HCT116 (cell line): ENCODE measurements at regions not wholly inside any gene's neighbourhood (a gene's known extent, or its start where the extent isn't known, plus 50 kb on each side); places are given as distances from the start of the nearest gene placed in this dataset.

ENCODE experiments used
- ATAC-seq: fragments of 200-7000 bp; cut with Tn5 transposase; 2 replicates; pipeline ENCODE4 v1.9.1; 2020; ENCODE audit warnings: mild to moderate bottlenecking, moderate library complexity
- BruUV-seq: library from RNA; stranded (reverse); fragments of 400-500 nt; replicated peaks from 2 replicates; lab custom pipeline; 2021; lab: Mats Ljungman, UMichigan
- CTCF ChIA-PET: fragments of 300-600 bp; sonication (Branson Sonifier 250); formaldehyde crosslinking; loops from one replicate; lab custom pipeline; 2021; ENCODE audit warnings: antibody characterized with exemption; lab: Charles Lee
- POLR2A ChIA-PET: fragments of 300-600, 350-600 bp; sonication (Branson Sonifier 250); formaldehyde crosslinking; loops from one replicate; lab custom pipeline; 2021; ENCODE audit warnings: antibody characterized with exemption; lab: Charles Lee
- RAD21 ChIA-PET, 2 experiments: fragments of 300-600 bp; sonication (Branson Sonifier 250); formaldehyde crosslinking; loops; one replicate each; lab custom pipeline; 2023; ENCODE audit warnings: low total read pairs in 2 of 2; ENCODE audit not compliant: uncharacterized antibody in 2 of 2, unreplicated experiment in 2 of 2, low non-redundant PET in 1 of 2; lab: Charles Lee
- DNase-seq: peaks from one replicate; pipeline ENCODE4 v3.0.0-alpha.2; 2010; ENCODE audit warnings: low read depth, low spot score
- H2AFZ ChIP-seq: fragments of 200-600 bp; shearing (Covaris generic), sonication (generic); 2 replicates; pipeline ENCODE4 v1.6.1; 2017; ENCODE audit warnings: low read depth, mixed run types, mixed read lengths, antibody characterized with exemption, low read length; ENCODE audit not compliant: poor library complexity, severe bottlenecking
- H3K27ac ChIP-seq: 2 replicates; pipeline ENCODE4 v1.5.1; 2012; ENCODE audit warnings: low read depth, low read length
- H3K27me3 ChIP-seq: fragments of 200-600 bp; sonication (generic); 2 replicates; pipeline ENCODE4 v1.6.1; 2016; ENCODE audit warnings: mixed run types, low read length, mixed read lengths; ENCODE audit not compliant: insufficient read depth
- H3K36me3 ChIP-seq, 2 experiments: fragments of 200-500 bp in 1 of 2; fragments of 200-600 bp in 1 of 2; sonication (Bioruptor generic) in 1 of 2; sonication (generic) in 1 of 2; 2 replicates each; pipeline versions ENCODE4 v1.5.1 to v1.6.1; 2014 to 2016; ENCODE audit warnings: low read length in 2 of 2, inconsistent platforms in 1 of 2, mixed read lengths in 1 of 2, mixed run types in 1 of 2; ENCODE audit not compliant: insufficient read depth in 2 of 2, control insufficient read depth in 1 of 2
- H3K4me1 ChIP-seq, 2 experiments: fragments of 200-600 bp in 1 of 2; sonication (generic) in 1 of 2; 2 replicates each; pipeline versions ENCODE4 v1.5.1 to v1.6.1; 2012 to 2017; ENCODE audit warnings: low read length in 2 of 2, inconsistent platforms in 1 of 2, mild to moderate bottlenecking in 1 of 2, mixed read lengths in 1 of 2, mixed run types in 1 of 2, moderate library complexity in 1 of 2; ENCODE audit not compliant: insufficient read depth in 2 of 2, control insufficient read depth in 1 of 2
- H3K4me2 ChIP-seq: fragments of 200-600 bp; sonication (generic); 2 replicates; pipeline ENCODE4 v1.6.1; 2017; ENCODE audit warnings: mixed run types, low read length, mixed read lengths
- H3K4me3 ChIP-seq, 2 experiments: fragments of 200-600 bp in 1 of 2; sonication (generic) in 1 of 2; replicated peaks in 1 of 2; 2 replicates each; pipeline ENCODE4 v1.5.1; 2011 to 2016; ENCODE audit warnings: low read length in 2 of 2, control low read depth in 1 of 2, low read depth in 1 of 2, mild to moderate bottlenecking in 1 of 2, mixed read lengths in 1 of 2, mixed run types in 1 of 2
- H3K79me2 ChIP-seq: fragments of 200-600 bp; sonication (generic); 2 replicates; pipeline ENCODE4 v1.6.1; 2017; ENCODE audit warnings: mild to moderate bottlenecking, mixed run types, low read length, moderate library complexity, mixed read lengths; ENCODE audit not compliant: insufficient read depth
- H3K9ac ChIP-seq: fragments of 200-600 bp; sonication (generic); 2 replicates; pipeline ENCODE4 v1.6.1; 2016; ENCODE audit warnings: low read length, mixed read lengths
- H3K9me2 ChIP-seq: fragments of 200-600 bp; sonication (generic), shearing (Covaris generic); 2 replicates; pipeline ENCODE4 v1.6.1; 2017; ENCODE audit warnings: mixed run types, mild to moderate bottlenecking, moderate library complexity; ENCODE audit not compliant: insufficient read depth
- H3K9me3 ChIP-seq, 2 experiments: fragments of 200-500 bp in 1 of 2; fragments of 200-600 bp in 1 of 2; sonication (Bioruptor generic) in 1 of 2; sonication (generic) in 1 of 2; 2 replicates each; pipeline ENCODE4 v1.6.1; 2014 to 2017; ENCODE audit warnings: low read length in 2 of 2, mixed read lengths in 2 of 2, inconsistent platforms in 1 of 2, low read depth in 1 of 2, mild to moderate bottlenecking in 1 of 2, mixed run types in 1 of 2, moderate library complexity in 1 of 2; ENCODE audit not compliant: control insufficient read depth in 1 of 2, insufficient read depth in 1 of 2
- H4K20me1 ChIP-seq: fragments of 200-600 bp; sonication (generic), shearing (Covaris generic); 2 replicates; pipeline ENCODE4 v1.6.1; 2017; ENCODE audit warnings: mixed run types, mild to moderate bottlenecking, moderate library complexity; ENCODE audit not compliant: insufficient read depth
- CBX3 ChIP-seq: IDR thresholded peaks from 2 replicates; pipeline ENCODE4 v1.6.1; 2012; ENCODE audit warnings: low read depth
- EGR1 ChIP-seq: IDR thresholded peaks from 2 replicates; pipeline ENCODE4 v1.6.1; 2012; ENCODE audit warnings: low read depth
- ELF1 ChIP-seq: IDR thresholded peaks from 2 replicates; pipeline ENCODE4 v1.6.1; 2012; ENCODE audit warnings: low read depth, borderline replicate concordance
- EZH2phosphoT487 ChIP-seq: fragments of 200-600 bp; IDR thresholded peaks from 2 replicates; pipeline ENCODE4 v1.6.1; 2018; ENCODE audit warnings: antibody characterized with exemption, borderline replicate concordance
- FOSL1 ChIP-seq: IDR thresholded peaks from 2 replicates; pipeline ENCODE4 v1.6.1; 2012; ENCODE audit warnings: low read depth
- POLR2A ChIP-seq: IDR thresholded peaks from 2 replicates; pipeline ENCODE4 v1.7.0; 2011; ENCODE audit warnings: borderline replicate concordance; ENCODE audit not compliant: insufficient read depth, insufficient read length; ENCODE audit errors: extremely low read depth
- POLR2AphosphoS5 ChIP-seq: IDR thresholded peaks from 2 replicates; pipeline ENCODE4 v1.6.1; 2011; ENCODE audit warnings: mild to moderate bottlenecking, low read depth, low read length, moderate library complexity
- SIN3A ChIP-seq: IDR thresholded peaks from 2 replicates; pipeline ENCODE4 v1.6.1; 2012; ENCODE audit warnings: low read depth
- SP1 ChIP-seq: IDR thresholded peaks from 2 replicates; pipeline ENCODE4 v1.6.1; 2012; ENCODE audit warnings: low read depth
- SRF ChIP-seq: IDR thresholded peaks from 2 replicates; pipeline ENCODE4 v1.6.1; 2012; ENCODE audit warnings: low read depth
- TCF7L2 ChIP-seq: IDR thresholded peaks from 2 replicates; pipeline ENCODE4 v1.7.0; 2011; ENCODE audit warnings: borderline replicate concordance, inconsistent platforms; ENCODE audit not compliant: insufficient read depth, insufficient read length; ENCODE audit errors: extremely low read depth
- ZNF274 ChIP-seq: fragments of 200-500 bp; sonication (Bioruptor generic); IDR thresholded peaks from 2 replicates; pipeline ENCODE4 v1.6.1; 2014; ENCODE audit warnings: mild to moderate bottlenecking, low read depth, low read length, inconsistent platforms
- intact Hi-C: fragments of 100-400 bp; cut with micrococcal nuclease; formaldehyde crosslinking; loops from 2 replicates; pipeline ENCODE4 v1.10.0; 2022
- TF ChIP-seq, protein P1 (sequence below): IDR thresholded peaks from 2 replicates; pipeline ENCODE4 v1.6.1; 2012; ENCODE audit warnings: low read depth
- TF ChIP-seq, protein P2 (sequence below), 3 experiments: fragments of 200-600 bp in 1 of 3; sonication (generic) in 1 of 3; IDR thresholded peaks in 2 of 3; conservative IDR thresholded peaks in 1 of 3; 2 replicates each; pipeline ENCODE4 v1.5.1; 2012 to 2017; ENCODE audit warnings: low read depth in 2 of 3, low read length in 2 of 3, antibody characterized with exemption in 1 of 3, borderline replicate concordance in 1 of 3, control low read depth in 1 of 3, mild to moderate bottlenecking in 1 of 3, mixed read lengths in 1 of 3, mixed run types in 1 of 3, moderate library complexity in 1 of 3; ENCODE audit not compliant: insufficient read depth in 1 of 3

DNA sequence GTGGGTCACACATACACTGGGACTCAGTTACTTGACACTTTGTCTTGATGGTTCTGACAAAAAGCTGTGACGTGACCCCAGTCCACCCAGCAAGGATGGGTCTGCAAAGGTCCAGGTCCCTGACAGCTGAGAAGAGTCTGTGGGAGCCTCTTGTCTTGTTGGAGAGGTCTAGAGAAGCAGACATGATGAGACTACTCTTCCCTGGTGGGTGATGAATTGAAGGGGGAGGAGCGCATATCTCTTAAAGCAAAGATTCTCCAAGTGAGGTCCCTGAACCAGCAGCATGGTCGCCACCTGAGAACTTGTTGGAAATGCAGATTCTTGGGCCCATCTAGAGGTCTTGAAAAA, 78.5 kb upstream of the MEDAG start:
- H3K4me1 ChIP-seq: peaks cover 42 to 46% of the 10 kb centered on the region in 2 experiments
- H3K27ac ChIP-seq: no peak overlapping the region
- ChIA-PET RAD21 (no interaction called here), CTCF (no interaction called here), POLR2A (no interaction called here)
- ATAC-seq: no peak
- no peak overlapping the region for H2AFZ ChIP-seq
- no peaks in the 10 kb centered on the region for H4K20me1 ChIP-seq
- no peak for DNase-seq
- no TSS peak for BruUV-seq
- no peaks in the 10 kb centered on the region for H3K27me3 ChIP-seq
- intact Hi-C loops: no loop called here
- H3K9me2 ChIP-seq: no peaks in the 10 kb centered on the region
- H3K4me2 ChIP-seq: no peak overlapping the region
- no peaks in the 10 kb centered on the region for H3K36me3 ChIP-seq
- H3K9ac ChIP-seq: no peak overlapping the region
- TF ChIP-seq EZH2phosphoT487: no peak
- TF ChIP-seq ELF1: no peak
- TF ChIP-seq TCF7L2: no peak
- no peak for TF ChIP-seq SRF
- no peak for TF ChIP-seq EGR1
- no peak for TF ChIP-seq POLR2A
- no peak for TF ChIP-seq SIN3A
- no peak for TF ChIP-seq ZNF274
- TF ChIP-seq, protein P1, sequence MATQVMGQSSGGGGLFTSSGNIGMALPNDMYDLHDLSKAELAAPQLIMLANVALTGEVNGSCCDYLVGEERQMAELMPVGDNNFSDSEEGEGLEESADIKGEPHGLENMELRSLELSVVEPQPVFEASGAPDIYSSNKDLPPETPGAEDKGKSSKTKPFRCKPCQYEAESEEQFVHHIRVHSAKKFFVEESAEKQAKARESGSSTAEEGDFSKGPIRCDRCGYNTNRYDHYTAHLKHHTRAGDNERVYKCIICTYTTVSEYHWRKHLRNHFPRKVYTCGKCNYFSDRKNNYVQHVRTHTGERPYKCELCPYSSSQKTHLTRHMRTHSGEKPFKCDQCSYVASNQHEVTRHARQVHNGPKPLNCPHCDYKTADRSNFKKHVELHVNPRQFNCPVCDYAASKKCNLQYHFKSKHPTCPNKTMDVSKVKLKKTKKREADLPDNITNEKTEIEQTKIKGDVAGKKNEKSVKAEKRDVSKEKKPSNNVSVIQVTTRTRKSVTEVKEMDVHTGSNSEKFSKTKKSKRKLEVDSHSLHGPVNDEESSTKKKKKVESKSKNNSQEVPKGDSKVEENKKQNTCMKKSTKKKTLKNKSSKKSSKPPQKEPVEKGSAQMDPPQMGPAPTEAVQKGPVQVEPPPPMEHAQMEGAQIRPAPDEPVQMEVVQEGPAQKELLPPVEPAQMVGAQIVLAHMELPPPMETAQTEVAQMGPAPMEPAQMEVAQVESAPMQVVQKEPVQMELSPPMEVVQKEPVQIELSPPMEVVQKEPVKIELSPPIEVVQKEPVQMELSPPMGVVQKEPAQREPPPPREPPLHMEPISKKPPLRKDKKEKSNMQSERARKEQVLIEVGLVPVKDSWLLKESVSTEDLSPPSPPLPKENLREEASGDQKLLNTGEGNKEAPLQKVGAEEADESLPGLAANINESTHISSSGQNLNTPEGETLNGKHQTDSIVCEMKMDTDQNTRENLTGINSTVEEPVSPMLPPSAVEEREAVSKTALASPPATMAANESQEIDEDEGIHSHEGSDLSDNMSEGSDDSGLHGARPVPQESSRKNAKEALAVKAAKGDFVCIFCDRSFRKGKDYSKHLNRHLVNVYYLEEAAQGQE: no peak
- TF ChIP-seq, protein P2, sequence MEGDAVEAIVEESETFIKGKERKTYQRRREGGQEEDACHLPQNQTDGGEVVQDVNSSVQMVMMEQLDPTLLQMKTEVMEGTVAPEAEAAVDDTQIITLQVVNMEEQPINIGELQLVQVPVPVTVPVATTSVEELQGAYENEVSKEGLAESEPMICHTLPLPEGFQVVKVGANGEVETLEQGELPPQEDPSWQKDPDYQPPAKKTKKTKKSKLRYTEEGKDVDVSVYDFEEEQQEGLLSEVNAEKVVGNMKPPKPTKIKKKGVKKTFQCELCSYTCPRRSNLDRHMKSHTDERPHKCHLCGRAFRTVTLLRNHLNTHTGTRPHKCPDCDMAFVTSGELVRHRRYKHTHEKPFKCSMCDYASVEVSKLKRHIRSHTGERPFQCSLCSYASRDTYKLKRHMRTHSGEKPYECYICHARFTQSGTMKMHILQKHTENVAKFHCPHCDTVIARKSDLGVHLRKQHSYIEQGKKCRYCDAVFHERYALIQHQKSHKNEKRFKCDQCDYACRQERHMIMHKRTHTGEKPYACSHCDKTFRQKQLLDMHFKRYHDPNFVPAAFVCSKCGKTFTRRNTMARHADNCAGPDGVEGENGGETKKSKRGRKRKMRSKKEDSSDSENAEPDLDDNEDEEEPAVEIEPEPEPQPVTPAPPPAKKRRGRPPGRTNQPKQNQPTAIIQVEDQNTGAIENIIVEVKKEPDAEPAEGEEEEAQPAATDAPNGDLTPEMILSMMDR (IDR thresholded peaks at IDR 0.05 in 2 of 3, conservative IDR thresholded peaks at IDR 0.05 in 1 of 3; ENCODE audit: borderline replicate concordance in 1 of 3, insufficient read depth in 1 of 3, low read depth in 2 of 3, low read length in 2 of 3): no peak
- TF ChIP-seq POLR2AphosphoS5: no peak
- TF ChIP-seq SP1: no peak
- TF ChIP-seq FOSL1: no peak
- no peak for TF ChIP-seq CBX3
- H3K9me3 ChIP-seq: no peaks in the 10 kb centered on the region
- no peak overlapping the region for H3K4me3 ChIP-seq
- H3K79me2 ChIP-seq: no peaks in the 10 kb centered on the region
